GM21786 (cell line): ENCODE measurements at regions not wholly inside any gene's neighbourhood (a gene's known extent, or its start where the extent isn't known, plus 50 kb on each side); places are given as distances from the start of the nearest gene placed in this dataset.

ENCODE experiments used
- ATAC-seq: cut with Tn5 transposase; IDR thresholded peaks from one replicate; pipeline ENCODE4 v1.9.1; 2021; ENCODE audit not compliant: unreplicated experiment

- ATAC-seq = no peak
Observed at GRCh38 chr6:91171754-91172462, 585.0 kb upstream of the MAP3K7 start.

DNA sequence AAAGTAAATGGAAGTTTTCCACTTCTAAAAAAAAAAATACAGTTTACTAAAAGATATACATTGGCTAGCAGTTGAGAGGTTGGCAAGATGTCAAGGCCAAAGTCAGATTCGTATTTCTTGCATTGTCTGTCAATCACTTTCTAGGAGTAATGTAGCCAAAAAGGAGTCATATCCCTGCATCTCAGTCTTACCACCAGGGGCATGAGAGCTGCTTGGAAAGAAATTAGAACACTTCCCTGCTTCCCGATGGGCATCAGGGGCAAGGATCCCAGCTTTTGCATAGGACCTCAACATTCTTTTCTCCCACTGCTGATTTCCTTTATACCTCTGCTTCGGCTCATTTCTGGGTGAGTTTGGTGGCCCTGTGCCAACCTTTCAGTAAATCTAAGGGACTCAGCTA, 581.0 kb upstream of the MAP3K7 start:
- ATAC-seq = no peak

DNA sequence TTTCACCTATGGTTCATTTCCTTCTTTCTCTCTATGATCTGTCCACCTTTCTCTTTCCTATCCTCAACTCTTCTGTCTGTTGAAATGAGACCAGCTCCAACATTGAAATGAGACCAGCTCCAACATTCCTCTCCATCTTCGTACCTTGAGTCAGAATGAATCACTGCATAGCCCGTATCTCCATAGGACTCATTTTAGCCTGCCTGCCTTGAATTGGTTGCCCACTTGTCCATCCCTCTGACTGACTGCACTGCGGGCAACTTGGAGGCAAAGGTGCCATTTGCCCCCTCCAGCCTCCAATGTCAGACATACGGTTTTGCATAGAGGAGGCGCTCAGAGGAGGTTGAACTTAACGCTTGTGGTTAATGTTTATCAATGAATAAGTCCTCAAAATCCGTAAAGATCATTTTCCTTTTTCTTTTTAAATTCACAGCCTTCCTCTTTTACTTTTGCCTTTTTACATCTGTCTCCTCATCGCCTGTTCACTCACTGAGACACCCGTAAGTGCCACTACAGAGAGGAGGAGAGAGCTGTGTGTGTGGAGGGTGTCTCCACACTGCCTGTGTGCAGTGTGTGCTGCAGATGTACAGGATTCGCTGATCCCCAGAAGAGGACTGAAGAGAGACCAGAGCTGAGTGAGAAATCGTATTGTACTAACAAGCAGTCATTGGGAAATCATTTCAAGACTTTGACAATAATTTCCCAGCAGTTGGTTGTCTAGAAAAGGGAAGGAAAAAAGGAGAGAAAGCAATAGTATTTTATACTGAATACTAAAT, 579.6 kb upstream of the MAP3K7 start:
- ATAC-seq = no peak

DNA sequence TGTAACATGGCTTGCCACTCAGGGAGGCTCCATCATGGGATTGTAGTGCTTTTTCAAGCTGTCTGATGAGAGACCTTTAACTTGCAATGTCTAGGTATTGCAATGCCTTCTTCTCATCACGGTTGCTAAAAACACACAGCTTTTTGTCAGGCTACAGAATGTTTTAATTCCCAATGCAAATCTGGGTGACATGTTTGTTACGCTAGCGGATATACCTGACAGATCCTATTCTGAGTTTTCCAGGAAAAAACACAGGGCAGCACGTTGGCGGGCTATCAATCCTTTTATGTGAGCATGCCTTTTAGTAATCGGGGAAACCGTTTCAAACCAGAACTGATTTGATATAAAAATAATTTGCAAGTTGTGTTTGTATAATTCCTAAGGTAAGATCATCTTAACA, 577.2 kb upstream of the MAP3K7 start:
- no peak for ATAC-seq

DNA sequence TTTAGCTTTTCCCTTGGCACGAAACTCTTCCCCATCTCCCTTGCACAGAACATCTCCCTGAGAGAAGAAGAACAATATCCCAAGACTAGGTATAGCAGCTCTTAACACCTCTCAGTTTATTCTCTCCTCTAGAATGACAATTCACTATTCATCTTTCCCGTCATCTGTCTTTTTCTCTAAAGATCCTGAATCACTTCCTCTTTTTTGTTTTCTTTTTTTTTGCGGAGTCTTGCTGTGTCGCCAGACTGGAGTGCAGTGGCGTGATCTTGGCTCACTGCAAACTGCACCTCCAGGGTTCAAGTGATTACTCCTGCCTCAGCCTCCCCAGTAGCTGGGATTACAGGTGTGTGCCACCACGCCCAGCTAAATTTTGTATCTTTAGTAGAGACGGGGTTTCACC, 574.4 kb upstream of the MAP3K7 start:
- no peak for ATAC-seq

GRCh38 chr6:91155129-91155785, 568.4 kb upstream of the MAP3K7 start:
- ATAC-seq = peak; percentile 60

DNA sequence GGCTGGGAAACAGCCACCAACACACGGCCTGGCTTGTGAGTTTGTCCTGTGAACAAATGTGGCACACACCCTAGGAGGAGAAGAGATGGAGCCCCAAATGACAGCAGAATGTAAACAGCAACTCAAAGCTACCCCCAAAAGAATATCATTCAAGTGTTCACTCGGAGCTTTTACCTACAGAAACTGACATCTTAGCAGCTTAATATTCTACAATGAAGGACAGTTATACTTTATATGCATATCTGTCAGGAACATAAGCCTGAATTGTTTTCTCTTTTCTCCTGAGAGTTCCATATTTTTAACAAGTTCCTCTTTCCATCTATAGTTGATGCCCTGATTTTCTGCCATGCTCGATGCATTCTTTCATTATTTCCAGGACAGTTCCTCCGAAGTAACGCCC, 566.0 kb upstream of the MAP3K7 start:
- no peak for ATAC-seq

DNA sequence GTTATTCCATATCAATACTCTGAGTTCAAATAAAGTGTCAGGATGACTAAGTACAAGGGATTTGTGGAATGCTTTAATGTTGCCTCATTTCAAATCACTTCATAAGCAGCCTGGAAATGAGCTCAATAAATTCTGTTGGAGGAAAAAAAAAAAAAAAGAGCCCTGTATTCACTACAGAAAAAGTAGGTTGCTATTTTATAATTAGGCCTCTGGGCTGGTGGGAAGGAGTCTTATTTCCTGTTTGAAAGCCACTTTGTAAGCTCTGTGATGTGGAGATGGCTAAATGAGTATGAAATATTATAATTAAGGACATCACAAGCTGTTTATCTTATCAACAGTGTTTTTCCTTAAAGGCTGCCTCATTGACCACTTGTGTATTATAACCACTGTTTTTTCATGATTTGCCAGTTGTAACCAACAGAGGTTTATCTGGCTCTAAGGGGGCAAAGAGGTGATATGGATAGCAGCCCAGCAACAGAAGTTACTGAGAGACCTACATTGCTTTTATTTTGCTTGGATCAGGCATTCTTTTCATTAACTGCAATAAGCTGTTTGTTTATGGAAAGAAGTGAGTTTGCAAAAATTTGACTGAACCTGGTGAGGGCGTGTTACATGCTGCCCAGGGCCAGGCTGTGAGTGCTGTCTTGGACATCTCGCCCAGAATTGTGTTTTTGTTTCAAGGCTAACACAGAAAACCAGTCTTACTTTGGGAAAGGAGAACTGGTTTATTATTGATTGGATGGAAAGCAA, 563.3 kb upstream of the MAP3K7 start:
- no peak for ATAC-seq

GRCh38 chr6:91149246-91149955, 562.5 kb upstream of the MAP3K7 start:
- ATAC-seq = no peak

DNA sequence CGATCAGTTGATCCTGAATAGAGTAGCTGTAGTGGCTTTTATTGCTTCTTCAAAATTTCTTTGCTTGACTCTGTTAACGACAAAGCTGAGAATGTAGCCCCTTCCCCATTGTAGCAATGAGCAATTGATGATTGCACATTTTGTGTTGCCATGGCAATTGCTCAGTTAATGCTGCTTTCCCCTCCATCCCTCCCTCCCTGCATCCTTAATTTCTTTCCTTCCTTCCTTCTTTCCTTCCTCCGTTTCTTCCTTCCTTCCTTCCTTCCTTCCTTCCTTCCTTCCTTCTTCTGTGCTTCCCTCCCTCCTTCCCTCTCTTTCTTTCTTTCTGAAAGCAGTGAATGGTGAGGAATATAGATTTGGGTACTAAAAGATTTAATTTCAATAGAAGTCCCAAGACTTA, 557.3 kb upstream of the MAP3K7 start:
- no peak for ATAC-seq

- ATAC-seq = no peak
Observed at GRCh38 chr6:91142154-91142553, 555.3 kb upstream of the MAP3K7 start.

DNA sequence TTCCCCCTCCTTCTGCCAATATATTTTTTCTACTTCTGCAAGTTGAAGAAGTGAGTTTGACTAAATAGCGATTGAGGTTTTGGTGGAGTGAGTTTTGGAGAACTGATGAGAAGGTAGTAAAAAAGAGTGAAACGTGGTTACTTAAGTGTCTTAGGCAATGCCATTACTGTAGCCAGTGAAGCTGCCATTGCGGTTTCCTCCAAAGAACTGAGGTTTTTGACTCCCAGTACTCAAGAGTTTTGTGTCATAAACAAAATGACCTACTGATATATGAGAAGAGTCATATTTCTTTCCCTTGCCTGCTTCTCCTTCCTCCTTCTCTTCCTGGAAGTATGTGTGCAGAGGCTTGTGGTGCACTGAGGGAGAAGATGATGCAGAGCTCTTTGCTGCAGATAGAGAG, 554.5 kb upstream of the MAP3K7 start:
- ATAC-seq = no peak

- ATAC-seq = no peak
Observed at GRCh38 chr6:91140449-91140848, 553.6 kb upstream of the MAP3K7 start.

DNA sequence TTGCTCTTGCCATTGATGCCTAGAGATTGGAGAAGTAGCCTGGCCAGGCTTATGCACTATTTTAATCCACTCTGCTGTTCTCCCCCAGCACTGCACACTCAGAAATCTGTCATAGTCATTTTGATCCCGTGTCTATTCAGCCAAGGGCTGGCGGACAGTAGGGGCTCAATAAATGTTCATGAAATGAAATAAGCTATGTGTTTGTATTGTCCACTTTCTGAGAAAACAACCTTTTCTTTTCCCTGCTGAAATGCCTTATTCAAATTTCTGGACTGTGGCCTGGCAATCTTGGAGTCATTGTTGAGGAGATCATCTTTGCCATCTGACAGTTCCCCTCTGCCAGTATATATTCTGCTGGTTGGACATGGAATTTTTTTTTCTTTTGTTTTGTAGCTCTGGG, 550.4 kb upstream of the MAP3K7 start:
- ATAC-seq = no peak

GRCh38 chr6:91135406-91136103, 548.7 kb upstream of the MAP3K7 start:
- ATAC-seq = no peak

GRCh38 chr6:91132461-91132860, 545.6 kb upstream of the MAP3K7 start:
- ATAC-seq = no peak

DNA sequence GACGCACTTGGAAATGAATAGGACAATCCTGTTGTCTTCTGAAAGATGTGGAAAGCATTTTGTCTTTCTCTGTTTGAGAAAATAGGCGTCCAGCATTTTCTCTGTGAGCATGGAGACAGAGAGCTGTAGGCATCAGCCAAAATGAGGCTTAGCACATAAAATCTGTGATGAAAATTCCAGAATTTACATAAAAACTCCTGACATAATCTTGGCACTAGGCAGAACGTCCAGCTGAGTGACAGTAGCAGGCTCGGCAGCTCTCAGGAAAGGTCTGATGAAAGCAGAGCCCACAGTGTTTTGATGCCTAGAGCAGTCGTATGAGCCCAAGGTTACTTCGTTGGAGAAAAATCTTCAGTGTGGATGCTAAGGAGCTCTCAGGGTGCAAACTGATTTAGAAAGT, 543.3 kb upstream of the MAP3K7 start:
- ATAC-seq = no peak

DNA sequence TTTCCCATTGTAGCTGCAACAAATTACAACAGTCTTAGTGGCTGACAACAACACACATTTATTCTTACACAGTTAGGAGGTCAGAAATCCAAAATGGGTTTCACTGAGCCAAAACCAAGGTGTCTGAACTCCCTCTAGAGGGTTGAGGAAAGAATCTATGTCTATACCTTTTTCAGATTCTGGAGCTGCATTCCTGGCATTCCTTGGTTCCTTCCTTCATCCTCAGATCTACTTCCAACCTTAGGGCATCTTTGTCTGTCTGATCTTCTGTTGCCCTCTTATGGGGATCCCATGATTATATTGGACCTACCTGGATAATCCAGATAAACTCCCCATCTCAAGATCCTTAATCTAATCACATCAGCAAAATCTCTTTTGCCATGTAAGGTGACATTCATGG, 540.9 kb upstream of the MAP3K7 start:
- ATAC-seq = no peak

- ATAC-seq = no peak
Observed at GRCh38 chr6:91126876-91127275, 540.0 kb upstream of the MAP3K7 start.

GRCh38 chr6:91117550-91117949, 530.7 kb upstream of the MAP3K7 start:
- no peak for ATAC-seq
